ENCODE measurements at regions not wholly inside any gene's neighbourhood (a gene's known extent, or its start where the extent isn't known, plus 50 kb on each side); places are given as distances from the start of the nearest gene placed in this dataset.

DNA sequence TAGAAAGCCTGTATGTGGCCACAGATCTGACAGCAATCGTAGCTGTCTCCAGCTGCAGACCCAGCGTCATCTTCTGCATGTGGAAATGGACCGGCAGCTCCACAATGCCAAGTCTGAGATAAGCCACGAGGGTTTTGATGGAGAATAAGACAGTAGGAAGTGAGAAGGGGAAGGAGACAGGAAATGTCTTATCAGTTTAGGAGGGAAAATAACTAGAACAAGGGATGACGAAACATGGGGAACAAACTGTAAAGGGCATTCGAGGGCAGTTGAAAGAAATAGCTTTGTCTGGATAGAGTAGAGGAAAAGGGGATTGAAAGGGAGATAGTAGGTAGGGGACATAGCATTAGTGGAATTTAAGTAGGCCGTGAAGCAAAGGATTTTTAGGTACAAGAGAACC is 74.0 kb upstream of the CTTNBP2NL start (continued):
- TF ChIP-seq, protein P1, sequence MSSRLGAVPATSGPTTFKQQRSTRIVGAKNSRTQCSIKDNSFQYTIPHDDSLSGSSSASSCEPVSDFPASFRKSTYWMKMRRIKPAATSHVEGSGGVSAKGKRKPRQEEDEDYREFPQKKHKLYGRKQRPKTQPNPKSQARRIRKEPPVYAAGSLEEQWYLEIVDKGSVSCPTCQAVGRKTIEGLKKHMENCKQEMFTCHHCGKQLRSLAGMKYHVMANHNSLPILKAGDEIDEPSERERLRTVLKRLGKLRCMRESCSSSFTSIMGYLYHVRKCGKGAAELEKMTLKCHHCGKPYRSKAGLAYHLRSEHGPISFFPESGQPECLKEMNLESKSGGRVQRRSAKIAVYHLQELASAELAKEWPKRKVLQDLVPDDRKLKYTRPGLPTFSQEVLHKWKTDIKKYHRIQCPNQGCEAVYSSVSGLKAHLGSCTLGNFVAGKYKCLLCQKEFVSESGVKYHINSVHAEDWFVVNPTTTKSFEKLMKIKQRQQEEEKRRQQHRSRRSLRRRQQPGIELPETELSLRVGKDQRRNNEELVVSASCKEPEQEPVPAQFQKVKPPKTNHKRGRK (tag; IDR thresholded peaks at IDR 0.05) = no peak
- TF ChIP-seq C11orf30 (IDR thresholded peaks at IDR 0.05; ENCODE audit: low read depth) (no peak), RBBP5 (IDR thresholded peaks at IDR 0.05; ENCODE audit: borderline replicate concordance, insufficient read depth, low read length, poor library complexity, severe bottlenecking) (no peak), ZNF134 (CRISPR knock-in tag; conservative IDR thresholded peaks at IDR 0.05) (no peak), SMARCC2 (IDR thresholded peaks at IDR 0.05; ENCODE audit: low read depth) (no peak), ZNF76 (CRISPR knock-in tag; IDR thresholded peaks at IDR 0.05; ENCODE audit: borderline replicate concordance) (0 out of 2 replicates have a peak, but pooled peaks have one; percentile 16), BACH1 (tag; IDR thresholded peaks at IDR 0.05) (no peak; the same call in 1 of the 2 replicates), MBD2 (IDR thresholded peaks at IDR 0.05; ENCODE audit: borderline replicate concordance, low read depth) (no peak), TAF1 (IDR thresholded peaks at IDR 0.05; ENCODE audit: control insufficient read depth, extremely low read depth, insufficient read depth, low read length, severe bottlenecking) (no peak), MYBL2 (IDR thresholded peaks at IDR 0.05; ENCODE audit: low read depth) (no peak), MYBL2 (CRISPR knock-in tag; IDR thresholded peaks at IDR 0.05; ENCODE audit: borderline replicate concordance) (no peak), SETDB1 (IDR thresholded peaks at IDR 0.05; ENCODE audit: low read length) (no peak), TOE1 (IDR thresholded peaks at IDR 0.05; ENCODE audit: borderline replicate concordance) (peak; percentile 59; the same call in 1 of the 2 replicates), TOE1 (CRISPR knock-in tag; IDR thresholded peaks at IDR 0.05; ENCODE audit: borderline replicate concordance, low read depth) (no peak), IRF2 (CRISPR knock-in tag; IDR thresholded peaks at IDR 0.05) (no peak), CSDE1 (IDR thresholded peaks at IDR 0.05) (no peak), L3MBTL2 (IDR thresholded peaks at IDR 0.05) (peak; percentile 100), NFIX (CRISPR knock-in tag; IDR thresholded peaks at IDR 0.05; ENCODE audit: low read depth) (no peak), EHMT2 (IDR thresholded peaks at IDR 0.05) (no peak), RBM34 (IDR thresholded peaks at IDR 0.05; ENCODE audit: borderline replicate concordance, insufficient read depth, low read length) (no peak), ZNF507 (tag; conservative IDR thresholded peaks at IDR 0.05) (no peak), OTX1 (CRISPR knock-in tag; IDR thresholded peaks at IDR 0.05) (peak; percentile 95), TARDBP (IDR thresholded peaks at IDR 0.05) (no peak)
- TF ChIP-seq, protein P2, sequence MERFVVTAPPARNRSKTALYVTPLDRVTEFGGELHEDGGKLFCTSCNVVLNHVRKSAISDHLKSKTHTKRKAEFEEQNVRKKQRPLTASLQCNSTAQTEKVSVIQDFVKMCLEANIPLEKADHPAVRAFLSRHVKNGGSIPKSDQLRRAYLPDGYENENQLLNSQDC (CRISPR knock-in tag; IDR thresholded peaks at IDR 0.05) = no peak
- TF ChIP-seq, protein P3, sequence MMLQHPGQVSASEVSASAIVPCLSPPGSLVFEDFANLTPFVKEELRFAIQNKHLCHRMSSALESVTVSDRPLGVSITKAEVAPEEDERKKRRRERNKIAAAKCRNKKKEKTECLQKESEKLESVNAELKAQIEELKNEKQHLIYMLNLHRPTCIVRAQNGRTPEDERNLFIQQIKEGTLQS (IDR thresholded peaks at IDR 0.05) = peak; percentile 90; the same call in 1 of the 2 replicates
- TF ChIP-seq, protein P3 (CRISPR knock-in tag; conservative IDR thresholded peaks at IDR 0.05) = no peak
- TF ChIP-seq, protein P4, sequence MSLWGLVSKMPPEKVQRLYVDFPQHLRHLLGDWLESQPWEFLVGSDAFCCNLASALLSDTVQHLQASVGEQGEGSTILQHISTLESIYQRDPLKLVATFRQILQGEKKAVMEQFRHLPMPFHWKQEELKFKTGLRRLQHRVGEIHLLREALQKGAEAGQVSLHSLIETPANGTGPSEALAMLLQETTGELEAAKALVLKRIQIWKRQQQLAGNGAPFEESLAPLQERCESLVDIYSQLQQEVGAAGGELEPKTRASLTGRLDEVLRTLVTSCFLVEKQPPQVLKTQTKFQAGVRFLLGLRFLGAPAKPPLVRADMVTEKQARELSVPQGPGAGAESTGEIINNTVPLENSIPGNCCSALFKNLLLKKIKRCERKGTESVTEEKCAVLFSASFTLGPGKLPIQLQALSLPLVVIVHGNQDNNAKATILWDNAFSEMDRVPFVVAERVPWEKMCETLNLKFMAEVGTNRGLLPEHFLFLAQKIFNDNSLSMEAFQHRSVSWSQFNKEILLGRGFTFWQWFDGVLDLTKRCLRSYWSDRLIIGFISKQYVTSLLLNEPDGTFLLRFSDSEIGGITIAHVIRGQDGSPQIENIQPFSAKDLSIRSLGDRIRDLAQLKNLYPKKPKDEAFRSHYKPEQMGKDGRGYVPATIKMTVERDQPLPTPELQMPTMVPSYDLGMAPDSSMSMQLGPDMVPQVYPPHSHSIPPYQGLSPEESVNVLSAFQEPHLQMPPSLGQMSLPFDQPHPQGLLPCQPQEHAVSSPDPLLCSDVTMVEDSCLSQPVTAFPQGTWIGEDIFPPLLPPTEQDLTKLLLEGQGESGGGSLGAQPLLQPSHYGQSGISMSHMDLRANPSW (CRISPR knock-in tag; IDR thresholded peaks at IDR 0.05) = no peak

Data from K562 (cell line).